ENCODE measurements at regions not wholly inside any gene's neighbourhood (a gene's known extent, or its start where the extent isn't known, plus 50 kb on each side); places are given as distances from the start of the nearest gene placed in this dataset.

GRCh38 chr11:104652996-104653395 lies 245.3 kb downstream of the CASP12 start:
- TF ChIP-seq, protein P1, sequence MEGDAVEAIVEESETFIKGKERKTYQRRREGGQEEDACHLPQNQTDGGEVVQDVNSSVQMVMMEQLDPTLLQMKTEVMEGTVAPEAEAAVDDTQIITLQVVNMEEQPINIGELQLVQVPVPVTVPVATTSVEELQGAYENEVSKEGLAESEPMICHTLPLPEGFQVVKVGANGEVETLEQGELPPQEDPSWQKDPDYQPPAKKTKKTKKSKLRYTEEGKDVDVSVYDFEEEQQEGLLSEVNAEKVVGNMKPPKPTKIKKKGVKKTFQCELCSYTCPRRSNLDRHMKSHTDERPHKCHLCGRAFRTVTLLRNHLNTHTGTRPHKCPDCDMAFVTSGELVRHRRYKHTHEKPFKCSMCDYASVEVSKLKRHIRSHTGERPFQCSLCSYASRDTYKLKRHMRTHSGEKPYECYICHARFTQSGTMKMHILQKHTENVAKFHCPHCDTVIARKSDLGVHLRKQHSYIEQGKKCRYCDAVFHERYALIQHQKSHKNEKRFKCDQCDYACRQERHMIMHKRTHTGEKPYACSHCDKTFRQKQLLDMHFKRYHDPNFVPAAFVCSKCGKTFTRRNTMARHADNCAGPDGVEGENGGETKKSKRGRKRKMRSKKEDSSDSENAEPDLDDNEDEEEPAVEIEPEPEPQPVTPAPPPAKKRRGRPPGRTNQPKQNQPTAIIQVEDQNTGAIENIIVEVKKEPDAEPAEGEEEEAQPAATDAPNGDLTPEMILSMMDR (conservative IDR thresholded peaks at IDR 0.05; ENCODE audit: low read length): no peak
- TF ChIP-seq EZH2phosphoT487 (IDR thresholded peaks at IDR 0.05; ENCODE audit: borderline replicate concordance, low read depth, low read length): no peak
